ENCODE measurements at regions not wholly inside any gene's neighbourhood (a gene's known extent, or its start where the extent isn't known, plus 50 kb on each side); places are given as distances from the start of the nearest gene placed in this dataset.
A peak's percentile ranks its signal among the peaks of the same experiment; 100 is the strongest.

DNA sequence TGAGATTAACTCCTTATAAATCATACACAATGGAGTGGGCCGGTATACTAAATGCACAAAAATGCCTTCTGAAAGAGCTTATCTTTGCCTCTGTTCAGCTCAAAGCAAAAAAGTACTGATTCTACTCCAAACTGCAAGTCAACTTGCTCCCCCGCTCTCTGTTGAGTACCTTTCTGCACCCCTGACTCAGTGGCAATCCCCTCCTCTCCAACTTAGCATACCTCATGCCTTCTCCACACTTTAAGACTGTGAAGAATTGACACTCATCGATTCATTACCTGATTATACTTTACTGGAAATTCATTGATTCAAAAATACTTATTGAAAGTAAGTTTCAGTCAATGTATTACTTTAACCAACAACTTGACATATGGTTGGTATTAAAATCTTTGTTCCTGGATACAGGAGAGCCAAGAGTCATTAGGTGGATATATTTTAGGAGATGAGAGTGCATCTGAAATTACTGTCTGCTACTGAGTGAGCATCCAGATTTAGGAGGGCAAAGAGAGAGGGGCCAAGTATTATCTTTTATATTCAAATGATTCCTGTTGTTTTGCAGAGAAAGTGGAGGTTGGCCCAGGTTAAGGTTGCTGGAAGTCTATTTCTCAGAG, 187.7 kb downstream of the ICOS start:
- H3K9me3 Mint-ChIP-seq, result no peaks in the 10 kb centered on the region
- ATAC-seq (no peak), DNase-seq (ENCODE audit: low spot score) (no peak)
- Histone ChIP-seq H3K4me1 (ENCODE audit: insufficient read depth) (peaks cover 28% of the 10 kb centered on the region), H3K27ac (ENCODE audit: low read depth) (no peak overlapping the region), H3K36me3 (ENCODE audit: insufficient read depth) (no peaks in the 10 kb centered on the region), H3K9me2 (ENCODE audit: insufficient read depth) (no peaks in the 10 kb centered on the region), H3K4me2 (0 out of 2 replicates have a peak overlapping the region, but pooled peaks have one; percentile 52), H2AFZ (no peak overlapping the region), H3K4me3 (no peak overlapping the region), H3F3A (replicated peaks; ENCODE audit: low read depth) (no peaks in the 10 kb centered on the region), H3K79me2 (replicated peaks; ENCODE audit: insufficient read depth) (no peaks in the 10 kb centered on the region), H4K20me1 (replicated peaks; ENCODE audit: insufficient read depth) (no peaks in the 10 kb centered on the region), H3K27me3 (ENCODE audit: insufficient read depth) (no peaks in the 10 kb centered on the region)
- H3K27me3 Mint-ChIP-seq (ENCODE audit: insufficient read depth, low read depth, poor library complexity), result no peaks in the 10 kb centered on the region
- no peak overlapping the region for H3K27ac Mint-ChIP-seq
- no peak overlapping the region for H3K4me3 Mint-ChIP-seq
- H3K4me1 Mint-ChIP-seq, result peaks cover 29% of the 10 kb centered on the region
- TF ChIP-seq EZH2 (IDR thresholded peaks at IDR 0.05; ENCODE audit: low read depth, unreplicated experiment), result no peak
- H3K36me3 Mint-ChIP-seq (ENCODE audit: low read depth), result no peaks in the 10 kb centered on the region

DNA sequence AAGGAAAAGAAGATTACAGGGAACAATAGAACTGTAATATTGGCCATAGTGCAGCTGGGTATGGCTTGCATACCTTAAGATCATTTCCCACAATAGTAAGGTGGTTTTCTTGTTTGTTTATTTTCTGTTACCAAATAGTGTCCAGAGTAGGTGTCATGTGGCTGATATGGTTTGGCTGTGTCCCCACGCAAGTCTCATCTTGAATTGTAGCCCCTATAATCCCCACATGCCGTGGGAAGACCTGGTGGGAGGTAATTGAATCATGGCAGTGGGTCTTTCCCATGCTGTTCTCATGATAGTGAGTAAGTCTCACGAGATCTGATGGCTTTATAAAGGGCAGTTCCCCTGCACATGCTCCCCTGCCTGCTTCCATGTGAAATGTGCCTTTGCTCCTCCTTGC, 190.1 kb downstream of the ICOS start:
- TF ChIP-seq, protein P1, sequence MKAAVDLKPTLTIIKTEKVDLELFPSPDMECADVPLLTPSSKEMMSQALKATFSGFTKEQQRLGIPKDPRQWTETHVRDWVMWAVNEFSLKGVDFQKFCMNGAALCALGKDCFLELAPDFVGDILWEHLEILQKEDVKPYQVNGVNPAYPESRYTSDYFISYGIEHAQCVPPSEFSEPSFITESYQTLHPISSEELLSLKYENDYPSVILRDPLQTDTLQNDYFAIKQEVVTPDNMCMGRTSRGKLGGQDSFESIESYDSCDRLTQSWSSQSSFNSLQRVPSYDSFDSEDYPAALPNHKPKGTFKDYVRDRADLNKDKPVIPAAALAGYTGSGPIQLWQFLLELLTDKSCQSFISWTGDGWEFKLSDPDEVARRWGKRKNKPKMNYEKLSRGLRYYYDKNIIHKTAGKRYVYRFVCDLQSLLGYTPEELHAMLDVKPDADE (IDR thresholded peaks at IDR 0.05), result no peak
- TF ChIP-seq ZNF114 (CRISPR knock-in tag; IDR thresholded peaks at IDR 0.05) (no peak), POLR2AphosphoS5 (IDR thresholded peaks at IDR 0.05; ENCODE audit: low read depth) (no peak), EZH2 (IDR thresholded peaks at IDR 0.05; ENCODE audit: low read depth, unreplicated experiment) (no peak)
- no peaks in the 10 kb centered on the region for H3K9me3 Mint-ChIP-seq
- no peaks in the 10 kb centered on the region for H3K36me3 Mint-ChIP-seq (ENCODE audit: low read depth)
- H3K4me1 Mint-ChIP-seq, result peaks cover 27% of the 10 kb centered on the region
- no peak overlapping the region for H3K4me3 Mint-ChIP-seq
- no peak overlapping the region for H2AFZ ChIP-seq
- no peaks in the 10 kb centered on the region for H3K9me2 ChIP-seq (ENCODE audit: insufficient read depth)
- no peak overlapping the region for H3K4me2 ChIP-seq
- peaks cover 26% of the 10 kb centered on the region for H3K4me1 ChIP-seq (ENCODE audit: insufficient read depth)
- ATAC-seq, result no peak
- H3K27me3 Mint-ChIP-seq (ENCODE audit: insufficient read depth, low read depth, poor library complexity), result no peaks in the 10 kb centered on the region
- no peaks in the 10 kb centered on the region for H3F3A ChIP-seq (replicated peaks; ENCODE audit: low read depth)
- H3K27ac Mint-ChIP-seq, result no peak overlapping the region
- no peak for DNase-seq (ENCODE audit: low spot score)
- H3K4me3 ChIP-seq, result no peak overlapping the region
- no peaks in the 10 kb centered on the region for H4K20me1 ChIP-seq (replicated peaks; ENCODE audit: insufficient read depth)
- H3K36me3 ChIP-seq (ENCODE audit: insufficient read depth), result no peaks in the 10 kb centered on the region
- H3K79me2 ChIP-seq (replicated peaks; ENCODE audit: insufficient read depth), result no peaks in the 10 kb centered on the region
- no peaks in the 10 kb centered on the region for H3K27me3 ChIP-seq (ENCODE audit: insufficient read depth)
- no peak overlapping the region for H3K27ac ChIP-seq (ENCODE audit: low read depth)

DNA sequence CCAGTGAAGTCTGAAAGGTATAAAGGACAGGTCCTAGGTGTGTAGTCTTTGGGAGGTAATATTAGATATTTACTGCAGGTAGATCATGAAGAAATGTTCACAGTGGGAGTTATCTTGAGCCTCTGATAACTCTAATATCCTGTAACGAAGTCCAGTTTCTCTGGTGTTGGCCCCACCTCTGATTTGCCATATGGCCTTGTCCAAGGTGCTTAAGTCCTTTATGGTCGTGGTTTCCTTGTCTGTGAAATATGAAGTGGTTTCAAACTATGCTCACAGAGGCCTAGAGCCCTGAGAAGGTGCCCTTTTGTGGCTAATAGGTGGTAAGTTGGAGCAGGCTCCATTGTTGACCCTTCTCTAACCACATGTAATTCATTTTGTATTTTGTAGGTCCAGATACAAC, 190.7 kb downstream of the ICOS start:
- Mint-ChIP-seq H3K27me3 (ENCODE audit: insufficient read depth, low read depth, poor library complexity) (no peaks in the 10 kb centered on the region), H3K9me3 (no peaks in the 10 kb centered on the region), H3K4me1 (peaks cover 22% of the 10 kb centered on the region), H3K4me3 (no peak overlapping the region), H3K36me3 (ENCODE audit: low read depth) (no peaks in the 10 kb centered on the region), H3K27ac (no peak overlapping the region)
- no peak for ATAC-seq
- Histone ChIP-seq H3K27me3 (ENCODE audit: insufficient read depth) (no peaks in the 10 kb centered on the region), H2AFZ (no peak overlapping the region), H3K27ac (ENCODE audit: low read depth) (no peak overlapping the region), H3K79me2 (replicated peaks; ENCODE audit: insufficient read depth) (no peaks in the 10 kb centered on the region), H3K36me3 (ENCODE audit: insufficient read depth) (no peaks in the 10 kb centered on the region), H3K4me2 (no peak overlapping the region), H4K20me1 (replicated peaks; ENCODE audit: insufficient read depth) (no peaks in the 10 kb centered on the region), H3K4me3 (no peak overlapping the region), H3K9me2 (ENCODE audit: insufficient read depth) (no peaks in the 10 kb centered on the region), H3F3A (replicated peaks; ENCODE audit: low read depth) (no peaks in the 10 kb centered on the region), H3K4me1 (ENCODE audit: insufficient read depth) (peaks cover 21% of the 10 kb centered on the region)
- no peak for TF ChIP-seq CREB1 (CRISPR knock-in tag; IDR thresholded peaks at IDR 0.05; ENCODE audit: low read depth)
- TF ChIP-seq EZH2phosphoT487 (IDR thresholded peaks at IDR 0.05; ENCODE audit: unreplicated experiment), result no peak
- TF ChIP-seq, protein P2, sequence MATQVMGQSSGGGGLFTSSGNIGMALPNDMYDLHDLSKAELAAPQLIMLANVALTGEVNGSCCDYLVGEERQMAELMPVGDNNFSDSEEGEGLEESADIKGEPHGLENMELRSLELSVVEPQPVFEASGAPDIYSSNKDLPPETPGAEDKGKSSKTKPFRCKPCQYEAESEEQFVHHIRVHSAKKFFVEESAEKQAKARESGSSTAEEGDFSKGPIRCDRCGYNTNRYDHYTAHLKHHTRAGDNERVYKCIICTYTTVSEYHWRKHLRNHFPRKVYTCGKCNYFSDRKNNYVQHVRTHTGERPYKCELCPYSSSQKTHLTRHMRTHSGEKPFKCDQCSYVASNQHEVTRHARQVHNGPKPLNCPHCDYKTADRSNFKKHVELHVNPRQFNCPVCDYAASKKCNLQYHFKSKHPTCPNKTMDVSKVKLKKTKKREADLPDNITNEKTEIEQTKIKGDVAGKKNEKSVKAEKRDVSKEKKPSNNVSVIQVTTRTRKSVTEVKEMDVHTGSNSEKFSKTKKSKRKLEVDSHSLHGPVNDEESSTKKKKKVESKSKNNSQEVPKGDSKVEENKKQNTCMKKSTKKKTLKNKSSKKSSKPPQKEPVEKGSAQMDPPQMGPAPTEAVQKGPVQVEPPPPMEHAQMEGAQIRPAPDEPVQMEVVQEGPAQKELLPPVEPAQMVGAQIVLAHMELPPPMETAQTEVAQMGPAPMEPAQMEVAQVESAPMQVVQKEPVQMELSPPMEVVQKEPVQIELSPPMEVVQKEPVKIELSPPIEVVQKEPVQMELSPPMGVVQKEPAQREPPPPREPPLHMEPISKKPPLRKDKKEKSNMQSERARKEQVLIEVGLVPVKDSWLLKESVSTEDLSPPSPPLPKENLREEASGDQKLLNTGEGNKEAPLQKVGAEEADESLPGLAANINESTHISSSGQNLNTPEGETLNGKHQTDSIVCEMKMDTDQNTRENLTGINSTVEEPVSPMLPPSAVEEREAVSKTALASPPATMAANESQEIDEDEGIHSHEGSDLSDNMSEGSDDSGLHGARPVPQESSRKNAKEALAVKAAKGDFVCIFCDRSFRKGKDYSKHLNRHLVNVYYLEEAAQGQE (IDR thresholded peaks at IDR 0.05; ENCODE audit: unreplicated experiment), result peak; percentile 72
- DNase-seq (ENCODE audit: low spot score), result no peak

Measured in GM23338 (cell line).